K562 (cell line): ENCODE measurements at regions not wholly inside any gene's neighbourhood (a gene's known extent, or its start where the extent isn't known, plus 50 kb on each side); places are given as distances from the start of the nearest gene placed in this dataset.

ENCODE experiments used
- ATAC-seq: fragments of 200-7000 bp; cut with Tn5 transposase; 3 replicates; pipeline ENCODE4 v1.9.1; 2020; ENCODE audit warnings: moderate library complexity
- BruUV-seq: library from RNA; stranded (reverse); fragments of 400-500 nt; replicated peaks from 2 replicates; lab custom pipeline; 2021; lab: Mats Ljungman, UMichigan
- CTCF ChIA-PET: fragments of 300-600 bp; formaldehyde crosslinking; extraction: SDS; loops from one replicate; lab custom pipeline; 2021; ENCODE audit warnings: low intra/inter-chr PET ratio; lab: Yijun Ruan, JAX
- POLR2A ChIA-PET: fragments of 300-600, 350-650 bp; sonication (Branson Sonifier 250); formaldehyde crosslinking; extraction: SDS; loops from one replicate; lab custom pipeline; 2021; ENCODE audit warnings: antibody characterized with exemption, inconsistent platforms; lab: Yijun Ruan, JAX
- DNase-seq, 4 experiments: peaks; one replicate each; pipeline versions ENCODE4 v3.0.0 to v3.0.0-alpha.2; 2011 to 2018; ENCODE audit warnings: low spot score in 3 of 4, mixed read lengths in 3 of 4; ENCODE audit errors: extremely low read depth in 1 of 4
- FAIRE-seq: peaks from 2 replicates; lab custom pipeline; 2011; peaks lifted over from hg19 to GRCh38; lab: Jason Lieb, UNC
- H2AFZ ChIP-seq: 2 replicates; pipeline ENCODE4 v1.6.0; 2011; ENCODE audit warnings: low read depth, low read length, control low read depth, inconsistent platforms
- H3K27ac ChIP-seq: fragments of 200-600 bp; 3 replicates; pipeline ENCODE4 v1.8.0; 2011; ENCODE audit warnings: low read depth, mild to moderate bottlenecking, control low read depth, inconsistent platforms, low read length, moderate library complexity, mixed read lengths; ENCODE audit errors: extremely low read depth
- H3K27me3 ChIP-seq, 2 experiments: fragments of 300-600 bp in 1 of 2; 2 replicates in 1 of 2; 3 replicates in 1 of 2; pipeline versions ENCODE4 v1.6.0 to v1.8.0; 2011; ENCODE audit warnings: inconsistent platforms in 2 of 2, low read length in 2 of 2, mild to moderate bottlenecking in 1 of 2, mixed read lengths in 1 of 2, moderate library complexity in 1 of 2; ENCODE audit not compliant: control insufficient read depth in 2 of 2, insufficient read depth in 2 of 2
- H3K36me3 ChIP-seq: fragments of 300-600 bp; 3 replicates; pipeline ENCODE4 v1.8.0; 2011; ENCODE audit warnings: mild to moderate bottlenecking, low read length, inconsistent platforms; ENCODE audit not compliant: control insufficient read depth, insufficient read depth
- H3K4me1 ChIP-seq, 2 experiments: fragments of 200-600 bp in 1 of 2; replicated peaks in 1 of 2; 2 replicates in 1 of 2; 3 replicates in 1 of 2; pipeline versions ENCODE4 v1.5.1 to v1.8.0; 2011; ENCODE audit warnings: inconsistent platforms in 2 of 2, low read length in 2 of 2, mild to moderate bottlenecking in 1 of 2, mixed read lengths in 1 of 2, moderate library complexity in 1 of 2; ENCODE audit not compliant: control insufficient read depth in 2 of 2, insufficient read depth in 2 of 2
- H3K4me2 ChIP-seq: 2 replicates; pipeline ENCODE4 v1.6.1; 2011; ENCODE audit warnings: low read length, control low read depth, inconsistent platforms, mixed read lengths; ENCODE audit not compliant: insufficient read depth
- H3K4me3 ChIP-seq: fragments of 200-600 bp; sonication (generic), shearing (Covaris generic); 2 replicates; pipeline ENCODE4 v1.5.1; 2016; ENCODE audit warnings: control low read depth, inconsistent platforms
- H3K79me2 ChIP-seq: fragments of 200-600 bp; 3 replicates; pipeline ENCODE4 v1.8.0; 2011; ENCODE audit warnings: low read length, inconsistent platforms; ENCODE audit not compliant: control insufficient read depth, insufficient read depth
- H3K9ac ChIP-seq, 2 experiments: 2 replicates each; pipeline versions ENCODE4 v1.6.0 to v1.6.1; 2011; ENCODE audit warnings: low read depth in 2 of 2, low read length in 2 of 2, control low read depth in 1 of 2, inconsistent platforms in 1 of 2, mild to moderate bottlenecking in 1 of 2, mixed read lengths in 1 of 2; ENCODE audit not compliant: insufficient read depth in 1 of 2
- H3K9me1 ChIP-seq: one replicate; pipeline ENCODE4 v1.6.0; 2011; ENCODE audit warnings: inconsistent platforms, mild to moderate bottlenecking, low read length, moderate library complexity; ENCODE audit not compliant: control insufficient read depth, insufficient read depth
- H3K9me3 ChIP-seq: replicated peaks from 2 replicates; pipeline ENCODE4 v1.5.1; 2011; ENCODE audit warnings: low read depth, low read length, inconsistent platforms; ENCODE audit not compliant: control insufficient read depth, insufficient read depth
- H4K20me1 ChIP-seq: replicated peaks from 2 replicates; pipeline ENCODE4 v1.6.1; 2011; ENCODE audit warnings: low read length, inconsistent platforms, mixed read lengths; ENCODE audit not compliant: control insufficient read depth, insufficient read depth
- WHSC1 ChIP-seq: IDR thresholded peaks from one replicate; pipeline ENCODE4 v1.6.1; 2012; ENCODE audit warnings: low read length, control low read depth, inconsistent platforms
- ZNF830 ChIP-seq: fragments of 250-450 bp; sonication (Bioruptor Pico); IDR thresholded peaks from 2 replicates; pipeline ENCODE4 v1.5.0; 2021; ENCODE audit warnings: mild to moderate bottlenecking
- WGBS: fragments of 100-300 bp; shearing (Covaris generic); methylation state at CpG from one replicate; pipeline ENCODE4 v1.1.6; 2016; ENCODE audit warnings: low coverage, mixed read lengths; ENCODE audit not compliant: insufficient coverage; ENCODE audit errors: missing lambda C conversion rate; 5-methylcytosine and 5-hydroxymethylcytosine counted together
- in situ Hi-C: fragments of 300-500 bp; cut with MboI; formaldehyde crosslinking; loops from 4 replicates; pipeline ENCODE4 v1.15.0; 2018; ENCODE audit warnings: inconsistent platforms, mixed read lengths
- intact Hi-C: fragments of 100-400 bp; cut with micrococcal nuclease; formaldehyde crosslinking; loops from 2 replicates; pipeline ENCODE4 v1.14.2; 2022
- TF ChIP-seq, protein P1 (sequence below): fragments of 450-650 bp; IDR thresholded peaks from 2 replicates; pipeline ENCODE4 v1.6.1; 2016; ENCODE audit warnings: mild to moderate bottlenecking
- TF ChIP-seq, protein P2 (sequence below): sonication (generic); formaldehyde crosslinking; IDR thresholded peaks from 2 replicates; pipeline ENCODE4 v1.8.1; 2023; ENCODE audit warnings: mild to moderate bottlenecking, missing genetic modification reagents
- TF ChIP-seq, protein P3 (sequence below): sonication (generic); formaldehyde crosslinking; IDR thresholded peaks from 2 replicates; pipeline ENCODE4 v1.9.0; 2022; ENCODE audit warnings: mild to moderate bottlenecking, missing genetic modification reagents

DNA sequence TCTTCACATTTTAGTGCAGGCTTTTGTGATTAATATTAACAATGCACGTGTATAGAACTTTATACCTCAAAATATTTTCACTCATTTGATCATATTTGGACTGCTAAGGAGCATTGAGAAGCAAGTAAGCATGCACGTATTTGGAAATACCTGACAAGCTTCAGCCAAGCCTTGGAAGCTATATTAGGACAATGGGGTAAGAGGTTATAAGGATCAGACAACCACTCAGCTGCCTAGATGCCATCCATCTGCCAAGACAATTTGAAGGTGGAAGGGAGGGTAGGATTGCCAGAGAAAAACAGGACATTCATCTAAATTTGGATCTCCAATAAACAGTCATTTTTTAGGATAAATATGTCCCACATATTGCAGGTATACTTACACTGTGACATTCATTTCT is 394.9 kb upstream of the CFAP20DC start:
- no peak for TF ChIP-seq WHSC1
- TF ChIP-seq, protein P1, sequence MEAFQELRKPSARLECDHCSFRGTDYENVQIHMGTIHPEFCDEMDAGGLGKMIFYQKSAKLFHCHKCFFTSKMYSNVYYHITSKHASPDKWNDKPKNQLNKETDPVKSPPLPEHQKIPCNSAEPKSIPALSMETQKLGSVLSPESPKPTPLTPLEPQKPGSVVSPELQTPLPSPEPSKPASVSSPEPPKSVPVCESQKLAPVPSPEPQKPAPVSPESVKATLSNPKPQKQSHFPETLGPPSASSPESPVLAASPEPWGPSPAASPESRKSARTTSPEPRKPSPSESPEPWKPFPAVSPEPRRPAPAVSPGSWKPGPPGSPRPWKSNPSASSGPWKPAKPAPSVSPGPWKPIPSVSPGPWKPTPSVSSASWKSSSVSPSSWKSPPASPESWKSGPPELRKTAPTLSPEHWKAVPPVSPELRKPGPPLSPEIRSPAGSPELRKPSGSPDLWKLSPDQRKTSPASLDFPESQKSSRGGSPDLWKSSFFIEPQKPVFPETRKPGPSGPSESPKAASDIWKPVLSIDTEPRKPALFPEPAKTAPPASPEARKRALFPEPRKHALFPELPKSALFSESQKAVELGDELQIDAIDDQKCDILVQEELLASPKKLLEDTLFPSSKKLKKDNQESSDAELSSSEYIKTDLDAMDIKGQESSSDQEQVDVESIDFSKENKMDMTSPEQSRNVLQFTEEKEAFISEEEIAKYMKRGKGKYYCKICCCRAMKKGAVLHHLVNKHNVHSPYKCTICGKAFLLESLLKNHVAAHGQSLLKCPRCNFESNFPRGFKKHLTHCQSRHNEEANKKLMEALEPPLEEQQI: no peak
- TF ChIP-seq, protein P2, sequence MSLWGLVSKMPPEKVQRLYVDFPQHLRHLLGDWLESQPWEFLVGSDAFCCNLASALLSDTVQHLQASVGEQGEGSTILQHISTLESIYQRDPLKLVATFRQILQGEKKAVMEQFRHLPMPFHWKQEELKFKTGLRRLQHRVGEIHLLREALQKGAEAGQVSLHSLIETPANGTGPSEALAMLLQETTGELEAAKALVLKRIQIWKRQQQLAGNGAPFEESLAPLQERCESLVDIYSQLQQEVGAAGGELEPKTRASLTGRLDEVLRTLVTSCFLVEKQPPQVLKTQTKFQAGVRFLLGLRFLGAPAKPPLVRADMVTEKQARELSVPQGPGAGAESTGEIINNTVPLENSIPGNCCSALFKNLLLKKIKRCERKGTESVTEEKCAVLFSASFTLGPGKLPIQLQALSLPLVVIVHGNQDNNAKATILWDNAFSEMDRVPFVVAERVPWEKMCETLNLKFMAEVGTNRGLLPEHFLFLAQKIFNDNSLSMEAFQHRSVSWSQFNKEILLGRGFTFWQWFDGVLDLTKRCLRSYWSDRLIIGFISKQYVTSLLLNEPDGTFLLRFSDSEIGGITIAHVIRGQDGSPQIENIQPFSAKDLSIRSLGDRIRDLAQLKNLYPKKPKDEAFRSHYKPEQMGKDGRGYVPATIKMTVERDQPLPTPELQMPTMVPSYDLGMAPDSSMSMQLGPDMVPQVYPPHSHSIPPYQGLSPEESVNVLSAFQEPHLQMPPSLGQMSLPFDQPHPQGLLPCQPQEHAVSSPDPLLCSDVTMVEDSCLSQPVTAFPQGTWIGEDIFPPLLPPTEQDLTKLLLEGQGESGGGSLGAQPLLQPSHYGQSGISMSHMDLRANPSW (CRISPR knock-in tag): no peak
- TF ChIP-seq, protein P3, sequence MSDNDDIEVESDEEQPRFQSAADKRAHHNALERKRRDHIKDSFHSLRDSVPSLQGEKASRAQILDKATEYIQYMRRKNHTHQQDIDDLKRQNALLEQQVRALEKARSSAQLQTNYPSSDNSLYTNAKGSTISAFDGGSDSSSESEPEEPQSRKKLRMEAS (CRISPR knock-in tag): no peak
- no peak for TF ChIP-seq ZNF830 (CRISPR knock-in tag)
- H3K4me2 ChIP-seq: no peak overlapping the region
- intact Hi-C loops: no loop called here
- ATAC-seq: no peak
- in situ Hi-C loops: no loop called here
- H4K20me1 ChIP-seq: no peaks in the 10 kb centered on the region
- H3K9ac ChIP-seq: no peak overlapping the region
- WGBS: 0% methylated on average over 2 of the region's 2 CpGs
- no peaks in the 10 kb centered on the region for H3K9me3 ChIP-seq
- no peak overlapping the region for H2AFZ ChIP-seq
- no peak for DNase-seq
- POLR2A ChIA-PET: interaction anchor here (1.2 kb wide), 1 partner anchor 18 kb away, joined by 5 read pairs; no protein-coding TSS in a partner anchor
- H3K27ac ChIP-seq: no peak overlapping the region
- 0 out of 5 replicates have a peak, but pooled peaks cover 0 to under 1% of the 10 kb centered on the region in 2 experiments for H3K27me3 ChIP-seq
- no peak overlapping the region for H3K4me3 ChIP-seq
- no peaks in the 10 kb centered on the region for H3K9me1 ChIP-seq
- no peaks in the 10 kb centered on the region for H3K4me1 ChIP-seq
- no peaks in the 10 kb centered on the region for H3K79me2 ChIP-seq
- BruUV-seq: no TSS peak
- no peak for FAIRE-seq
- no peaks in the 10 kb centered on the region for H3K36me3 ChIP-seq
- CTCF ChIA-PET: no interaction called here
